ENCODE measurements at regions not wholly inside any gene's neighbourhood (a gene's known extent, or its start where the extent isn't known, plus 50 kb on each side); places are given as distances from the start of the nearest gene placed in this dataset.

DNA sequence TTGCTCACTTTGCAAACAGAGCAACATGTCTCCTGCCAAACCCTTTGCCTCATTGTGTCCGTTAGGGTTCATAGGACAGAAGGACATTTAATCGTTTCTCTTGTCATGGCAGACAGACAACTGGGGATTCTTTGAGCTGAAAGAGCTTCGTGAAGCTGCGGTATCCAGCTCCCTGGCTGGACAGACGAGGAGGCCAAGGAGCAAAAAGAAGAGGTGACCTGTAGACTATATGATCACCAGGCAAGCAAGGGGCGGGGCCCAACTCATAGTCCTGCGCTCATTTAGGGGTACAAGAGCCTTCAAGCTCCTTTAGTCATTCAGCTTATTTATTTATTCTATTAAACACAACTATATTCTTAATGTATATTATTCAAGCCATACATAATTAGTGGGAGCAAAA, 66.8 kb upstream of the VRK1 start:
- DNase-seq = no peak

DNA sequence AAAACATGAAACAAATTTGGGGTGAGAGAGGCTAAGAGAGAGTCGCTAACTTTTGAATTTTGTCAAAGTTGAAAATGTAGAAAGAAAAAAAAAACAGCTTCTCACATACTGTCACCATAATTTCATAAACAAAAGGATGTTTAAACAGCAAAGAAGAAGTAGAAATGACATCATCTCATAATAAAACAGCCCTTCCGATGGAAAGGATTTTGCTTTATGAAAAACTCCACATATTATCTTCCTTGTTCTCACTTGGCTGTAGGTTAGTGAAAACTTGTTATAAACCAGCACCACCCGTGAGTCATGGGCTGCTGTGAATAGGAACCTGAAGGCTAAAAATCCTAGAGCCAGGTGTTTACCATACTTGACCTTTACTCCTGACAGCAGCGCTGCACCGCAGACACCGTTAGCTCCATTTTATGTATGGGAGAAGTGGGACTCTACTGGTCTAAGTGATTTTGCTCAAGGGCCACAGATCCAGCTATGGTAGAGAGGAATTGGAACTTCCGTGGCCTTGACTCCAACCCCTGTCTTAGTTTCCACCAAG, 63.0 kb upstream of the VRK1 start:
- no peak for DNase-seq

DNA sequence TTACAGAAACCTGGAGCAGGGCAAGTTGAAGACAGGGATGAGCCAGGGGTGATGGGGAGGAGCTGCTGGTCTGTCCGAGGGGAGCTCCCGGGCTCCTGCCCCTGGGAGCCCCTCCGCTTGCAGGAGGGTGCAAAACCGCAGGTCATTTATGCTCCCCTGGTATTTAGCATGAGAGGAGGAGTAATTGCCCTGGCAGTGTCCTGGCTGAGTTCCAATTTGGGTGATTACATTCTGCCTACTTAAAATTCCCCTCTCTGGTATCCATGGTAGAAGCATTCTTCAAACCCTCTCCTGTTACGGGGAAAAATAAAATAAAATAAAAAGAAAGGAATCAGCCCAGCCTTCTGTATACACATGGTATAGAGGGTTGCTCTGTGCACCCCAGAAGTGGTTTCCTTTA, 61.7 kb upstream of the VRK1 start:
- no peak for DNase-seq

DNA sequence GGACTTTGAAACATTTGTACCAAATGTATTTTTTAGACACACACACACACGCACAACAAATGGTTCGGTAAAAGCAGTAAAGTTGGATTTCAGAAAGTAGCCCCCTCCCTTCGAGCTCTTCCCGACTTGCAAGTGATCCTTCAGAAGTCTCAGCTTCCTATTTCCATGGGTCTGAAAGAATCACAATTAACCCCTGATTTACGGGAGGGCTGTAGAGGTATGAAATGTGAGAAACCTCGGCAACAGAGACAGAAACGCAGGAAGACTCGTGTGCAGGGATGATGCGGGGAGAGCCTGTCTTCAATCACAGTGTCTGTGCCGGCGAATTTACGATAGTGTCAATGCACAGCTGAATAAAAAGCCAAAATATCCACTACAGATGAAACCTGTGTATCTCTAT, 60.7 kb upstream of the VRK1 start:
- no peak for DNase-seq

DNA sequence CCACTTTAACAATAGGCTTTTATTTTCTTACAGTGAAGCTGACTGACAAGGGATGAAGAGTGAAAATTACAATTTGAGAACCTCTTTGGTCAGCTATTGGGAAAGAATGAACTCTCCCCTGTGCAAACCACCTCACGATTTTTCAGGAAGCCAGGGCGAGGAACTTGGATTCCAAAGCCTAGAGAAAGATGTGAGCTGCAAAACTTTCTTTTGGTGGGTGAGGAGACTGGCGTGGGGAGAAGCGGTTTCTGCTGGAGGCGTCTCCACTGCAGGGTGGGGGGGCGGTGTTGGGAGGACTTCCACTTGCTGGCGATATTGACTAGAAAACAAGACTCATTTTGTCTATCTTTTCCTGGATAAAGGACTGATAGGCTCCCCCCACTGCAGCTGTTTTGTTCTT, 59.3 kb upstream of the VRK1 start:
- DNase-seq = no peak

DNA sequence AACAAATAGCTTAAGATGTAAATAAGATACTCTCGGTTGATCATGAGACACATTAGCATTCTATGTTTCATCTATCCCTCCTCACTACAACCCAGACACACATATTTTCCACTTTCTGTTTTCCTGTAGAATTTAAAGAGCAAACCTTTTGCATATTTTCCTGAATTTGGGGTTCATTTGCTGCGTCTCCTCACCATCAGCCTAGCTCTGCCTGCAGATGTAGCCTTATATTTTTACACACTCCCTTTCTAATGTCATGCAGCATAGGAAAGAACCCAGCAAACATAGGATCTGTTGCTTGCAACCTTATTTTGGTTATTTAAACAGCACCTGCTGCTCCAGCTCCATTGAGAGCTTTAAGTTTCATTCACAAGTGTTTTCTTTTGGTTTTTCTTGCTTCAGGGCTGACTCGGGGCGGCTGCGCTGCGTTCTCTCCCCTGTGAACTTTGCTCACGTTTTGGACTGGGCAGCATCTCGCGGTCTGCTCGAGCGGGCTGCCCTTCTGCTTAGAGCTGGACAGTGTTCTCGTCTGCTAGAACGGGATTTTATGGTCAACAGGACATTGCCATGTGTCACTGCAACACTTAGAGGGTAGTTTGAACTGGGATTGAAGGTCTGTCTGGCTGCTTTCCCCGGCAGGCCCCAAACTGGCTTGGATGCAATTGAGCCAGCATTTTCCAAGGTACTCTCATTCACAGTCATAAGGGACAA, 57.8 kb upstream of the VRK1 start:
- DNase-seq = no peak

DNA sequence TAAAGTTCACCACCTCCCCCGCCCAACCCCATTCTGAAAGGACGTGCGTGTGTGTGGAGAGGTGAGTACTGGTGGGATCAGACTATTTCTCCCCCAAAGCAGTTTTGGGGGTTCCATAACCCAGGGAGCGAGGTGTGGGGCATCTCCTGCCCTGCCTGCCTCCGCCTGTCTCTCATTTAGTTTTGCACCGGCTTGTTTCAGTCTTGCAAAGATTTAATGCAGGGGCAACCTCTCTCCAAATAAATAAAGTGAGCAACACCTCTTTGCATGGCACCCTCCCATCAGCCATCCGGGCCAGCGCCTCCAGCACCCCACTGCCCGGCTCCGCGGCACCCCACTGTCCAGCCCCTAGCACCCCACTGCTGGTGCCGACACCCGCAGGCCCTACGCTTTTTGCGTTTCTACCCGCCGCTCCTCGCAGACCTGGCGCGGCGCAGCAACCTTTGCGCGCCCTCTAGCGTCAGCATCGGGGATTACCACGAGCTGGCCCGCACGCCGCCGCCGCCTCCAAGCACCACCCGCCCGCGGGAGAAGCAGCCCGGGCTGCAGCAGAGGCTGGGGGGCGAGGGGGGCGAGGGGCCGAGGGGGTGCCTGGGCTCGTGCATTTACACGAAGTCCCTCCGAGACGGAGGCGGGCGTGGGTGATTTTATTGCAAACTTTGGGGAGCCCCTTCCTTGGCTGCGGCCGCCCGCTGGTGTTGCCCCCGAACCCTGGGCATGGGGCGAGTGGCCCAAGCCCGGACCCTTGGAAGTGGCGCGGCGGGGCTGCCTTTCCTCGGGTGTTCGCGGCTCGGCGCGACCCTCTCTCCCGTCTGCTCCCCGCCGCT, 55.8 kb upstream of the VRK1 start:
- peak; percentile 21 for DNase-seq

DNA sequence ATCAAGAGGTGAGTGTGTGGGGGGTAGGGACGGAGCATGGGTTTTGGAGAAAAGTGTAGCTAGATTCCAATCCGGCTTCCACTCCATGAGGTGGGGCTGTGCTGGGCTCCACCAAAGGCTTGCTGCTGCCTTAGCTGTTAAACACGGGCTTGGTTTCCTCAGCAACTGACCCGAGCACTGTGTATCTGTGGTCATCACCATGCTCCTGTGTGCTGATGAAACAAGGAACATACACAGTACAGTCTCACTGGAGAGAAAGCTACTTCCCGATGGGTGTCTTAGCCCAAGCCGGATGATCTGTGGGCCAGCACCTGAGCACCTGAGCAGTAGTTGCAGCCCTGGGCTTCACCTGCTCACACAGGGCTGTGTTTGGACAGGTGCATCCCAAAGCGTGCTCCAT, 52.9 kb upstream of the VRK1 start:
- no peak for DNase-seq

DNA sequence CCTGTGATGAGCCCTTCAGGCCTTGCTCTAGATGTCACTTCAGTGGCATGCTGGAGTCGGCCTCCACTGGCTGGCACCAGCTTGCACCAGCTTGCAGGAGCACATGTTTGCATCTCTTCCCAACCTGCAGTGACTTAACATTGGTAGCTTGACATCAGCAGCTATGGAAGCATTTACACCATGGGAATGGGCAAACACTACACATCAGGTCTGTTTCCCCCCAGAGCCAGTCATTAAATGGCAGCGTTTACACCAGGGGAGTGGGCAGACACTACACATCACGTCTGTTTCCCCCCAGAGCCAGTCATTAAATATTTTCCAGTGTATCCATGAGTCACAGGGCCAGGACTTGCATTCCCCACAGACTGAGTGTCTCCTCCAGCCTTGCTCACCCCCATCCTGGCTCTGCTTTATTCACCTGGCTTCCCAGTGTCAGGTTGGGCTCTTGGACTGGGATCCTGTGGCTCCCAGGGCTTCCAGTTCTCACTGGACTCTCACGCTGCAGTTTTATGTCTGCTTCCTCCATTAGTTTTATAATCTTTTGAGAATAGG, 51.6 kb upstream of the VRK1 start:
- DNase-seq = no peak

DNA sequence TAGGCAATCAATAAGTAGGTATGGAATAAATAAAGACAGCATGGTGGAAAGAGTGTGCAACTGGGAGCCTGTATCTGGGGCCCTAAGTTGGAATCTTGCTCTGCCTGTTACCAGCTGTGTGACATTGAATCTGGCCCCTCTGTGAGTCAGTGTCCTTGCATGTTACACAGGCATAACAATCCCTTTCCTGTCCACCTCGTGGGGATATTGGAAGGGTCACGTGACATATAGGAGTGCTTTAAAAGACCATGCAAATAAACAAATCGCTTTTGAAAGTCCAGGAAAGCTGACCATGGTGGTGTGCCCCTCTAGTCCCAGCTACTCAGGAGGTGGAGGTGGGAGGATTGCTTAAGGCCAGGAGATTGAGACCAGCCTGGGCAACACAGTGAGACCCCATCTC, 51.1 kb upstream of the VRK1 start:
- DNase-seq = no peak

DNA sequence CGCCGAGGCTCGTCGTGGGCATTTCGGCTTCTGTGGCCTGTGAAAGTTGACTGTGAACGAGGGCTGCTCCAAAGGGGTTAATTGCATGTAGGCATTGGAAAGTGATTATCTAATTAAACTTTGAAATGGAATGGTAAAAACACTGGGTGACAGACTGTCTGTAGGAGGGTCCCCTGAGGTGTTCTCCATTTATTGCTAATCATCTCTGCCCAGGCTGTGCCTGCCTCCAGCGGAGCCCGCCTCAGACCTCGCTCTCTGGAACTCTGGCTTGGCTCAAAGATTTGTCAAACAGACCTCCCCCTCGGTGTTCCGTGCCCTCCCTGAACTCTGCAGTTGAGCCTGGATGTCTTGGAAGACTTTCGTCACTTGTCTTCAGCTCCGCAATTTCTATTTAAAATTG, 50.2 kb upstream of the VRK1 start:
- DNase-seq = no peak

All from NCI-H510A treated with DMSO at 0.1 percent for 48 hours (cell line).